ENCODE measurements at regions not wholly inside any gene's neighbourhood (a gene's known extent, or its start where the extent isn't known, plus 50 kb on each side); places are given as distances from the start of the nearest gene placed in this dataset.
A peak's percentile ranks its signal among the peaks of the same experiment; 100 is the strongest.
"Not testable (repeated sequence)": the region's sequence is repeated elsewhere in the genome, so short reads cannot be mapped to it uniquely, and the experiment has no call there.

- DNase-seq = no peak
These were observed 462.1 kb upstream of the CDIN1 start for GRCh38 chr15:36117296-36117787.

GRCh38 chr15:36126194-36126593, 453.2 kb upstream of the CDIN1 start:
- DNase-seq = no peak

DNA sequence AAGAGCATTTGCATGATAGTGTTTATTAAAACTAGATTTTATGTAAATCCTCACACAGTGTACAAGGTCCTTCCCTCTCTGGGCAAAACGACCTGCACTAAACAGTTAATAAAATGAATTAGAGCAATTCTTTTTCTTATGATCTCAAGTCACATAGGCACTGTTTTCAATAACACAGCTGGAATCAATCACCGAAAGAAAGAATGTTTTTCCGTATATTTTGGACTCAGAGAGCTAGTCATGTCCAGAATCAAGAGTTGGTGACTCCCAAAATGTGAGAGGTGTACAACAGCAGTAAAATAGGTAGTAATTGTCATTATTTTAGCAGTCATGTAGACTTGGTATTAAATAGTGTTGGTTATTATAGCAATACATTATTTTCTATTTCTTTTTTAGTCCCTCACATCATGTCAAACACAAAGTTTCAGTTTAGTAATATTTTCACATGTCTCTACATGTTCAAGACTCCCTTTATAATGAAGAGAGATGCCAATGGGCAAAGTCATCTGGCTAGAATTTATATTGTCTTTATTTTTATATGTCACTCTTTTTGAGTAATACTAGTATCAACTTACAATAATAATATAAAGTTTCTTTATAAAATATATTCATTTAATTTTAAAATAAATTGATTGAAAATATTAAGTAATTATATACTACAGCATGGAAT, 448.6 kb upstream of the CDIN1 start:
- DNase-seq = no peak

DNA sequence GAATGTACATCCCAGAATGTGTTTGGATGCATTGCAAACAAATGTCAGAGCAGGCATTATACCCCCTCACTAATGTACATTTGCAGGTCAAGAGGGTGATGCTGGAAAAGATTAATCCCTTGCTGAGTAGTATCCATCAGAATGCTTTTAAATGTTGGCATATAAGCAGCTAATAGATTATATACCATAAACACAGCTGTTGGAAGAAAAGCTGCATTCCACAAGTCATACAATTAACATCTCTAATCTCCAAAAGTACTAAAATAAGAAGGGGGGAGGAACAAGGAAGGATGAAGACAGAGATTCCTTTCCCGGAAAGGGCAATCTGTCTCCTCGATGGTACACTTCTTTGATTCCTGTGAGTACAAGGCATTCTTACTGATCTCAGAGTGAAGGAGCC, 445.7 kb upstream of the CDIN1 start:
- no peak for DNase-seq

- no peak for DNase-seq
These were observed 443.4 kb upstream of the CDIN1 start for GRCh38 chr15:36136049-36136448.

- no peak for DNase-seq
These were observed 426.5 kb upstream of the CDIN1 start for GRCh38 chr15:36152936-36153335.

DNA sequence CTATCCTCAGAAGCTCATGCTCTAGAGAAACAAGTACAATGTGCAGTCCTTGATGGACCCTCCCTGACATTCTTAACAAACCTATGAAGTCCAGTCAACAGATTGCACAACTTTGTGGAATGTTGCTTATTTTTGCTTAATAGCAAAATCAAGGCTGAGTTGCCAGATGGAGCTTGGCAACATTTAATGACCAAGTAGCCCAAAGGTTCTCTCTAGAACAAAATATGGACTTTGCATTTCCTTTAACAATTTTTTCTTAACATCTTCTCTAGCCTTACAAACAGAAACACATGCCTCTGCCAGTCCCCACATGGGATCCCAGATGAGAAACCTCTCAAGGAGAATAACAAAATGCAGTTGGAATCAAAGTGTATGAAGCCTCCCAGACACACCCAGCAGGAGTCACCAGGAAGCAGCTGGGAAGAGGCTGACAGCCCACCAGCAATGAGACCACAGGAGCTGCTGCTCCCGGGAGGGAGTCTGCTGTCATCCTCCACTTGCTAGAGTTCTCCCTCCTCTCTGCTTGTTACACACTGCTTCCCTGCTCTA, 422.5 kb upstream of the CDIN1 start:
- peak; percentile 38 for DNase-seq

DNA sequence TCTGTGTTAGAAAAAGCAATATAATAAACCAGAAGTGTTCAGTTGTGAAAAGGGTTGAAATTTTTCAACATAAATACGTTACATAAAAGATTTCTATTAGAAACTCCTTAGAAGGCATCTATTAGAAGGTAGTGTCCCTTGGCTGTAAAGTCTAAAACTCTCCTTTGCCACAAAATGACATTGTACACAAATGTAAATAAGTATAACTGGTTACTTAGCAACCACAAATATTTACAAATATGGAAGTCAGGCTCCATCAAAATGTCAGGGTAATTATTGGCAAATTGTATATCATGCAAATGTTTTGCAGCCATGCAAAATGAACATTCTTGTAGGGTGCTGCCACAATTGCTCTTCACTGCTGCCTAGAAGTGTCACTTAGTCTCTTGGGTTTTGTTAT, 419.1 kb upstream of the CDIN1 start:
- DNase-seq = no peak

DNA sequence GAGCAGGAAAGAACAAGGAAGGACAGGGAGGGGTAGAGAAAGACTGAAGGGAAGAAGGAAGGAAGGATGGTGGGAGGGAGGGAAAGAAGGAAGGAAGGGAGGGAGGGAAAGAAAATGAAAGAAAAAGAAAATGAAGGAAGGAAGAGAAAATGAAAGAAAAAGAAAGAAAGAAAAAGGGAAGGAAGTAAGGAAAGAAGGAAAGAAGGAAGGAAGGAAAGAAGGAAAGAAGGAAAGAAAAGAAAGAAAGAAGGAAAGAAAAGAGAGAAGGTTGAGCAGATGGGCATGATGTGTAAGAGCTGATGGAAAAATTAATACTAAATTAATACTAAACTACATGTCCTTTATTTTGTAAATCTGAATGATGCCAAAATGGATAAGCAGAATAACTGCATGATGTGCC, 418.3 kb upstream of the CDIN1 start:
- DNase-seq = no peak

- DNase-seq = peak; percentile 31
These were observed 417.6 kb upstream of the CDIN1 start for GRCh38 chr15:36161771-36162212.

- not testable (repeated sequence) for DNase-seq
These were observed 415.4 kb upstream of the CDIN1 start for GRCh38 chr15:36163983-36164382.

- DNase-seq = no peak
These were observed 406.5 kb upstream of the CDIN1 start for GRCh38 chr15:36172955-36173354.

DNA sequence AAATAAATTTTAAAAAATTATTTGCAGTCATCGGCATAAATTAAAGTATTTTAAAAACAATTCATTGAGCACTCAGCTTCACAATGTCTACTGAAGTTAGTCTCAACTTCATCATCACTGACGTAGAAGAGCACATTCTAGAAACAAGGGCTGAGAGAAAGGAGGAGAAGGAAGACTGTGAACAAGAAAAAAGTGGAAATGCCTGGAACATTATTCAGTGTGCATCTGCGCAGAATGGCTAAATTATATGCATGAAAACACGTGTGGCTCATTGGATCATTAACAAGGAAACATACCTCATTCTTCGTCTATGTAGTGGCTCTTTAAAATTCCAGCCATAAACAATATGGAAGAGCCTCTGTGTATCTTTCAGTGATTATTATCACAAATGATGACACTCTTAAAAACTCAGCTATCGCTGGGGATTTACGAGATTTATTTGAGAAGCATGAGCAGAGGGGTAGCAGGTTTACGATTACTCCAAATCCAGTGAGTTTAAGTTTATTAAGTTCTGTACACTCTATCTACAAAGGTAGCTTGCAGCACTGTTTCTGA, 404.2 kb upstream of the CDIN1 start:
- no peak for DNase-seq

- no peak for DNase-seq
These were observed 403.6 kb upstream of the CDIN1 start for GRCh38 chr15:36175741-36176291.

DNA sequence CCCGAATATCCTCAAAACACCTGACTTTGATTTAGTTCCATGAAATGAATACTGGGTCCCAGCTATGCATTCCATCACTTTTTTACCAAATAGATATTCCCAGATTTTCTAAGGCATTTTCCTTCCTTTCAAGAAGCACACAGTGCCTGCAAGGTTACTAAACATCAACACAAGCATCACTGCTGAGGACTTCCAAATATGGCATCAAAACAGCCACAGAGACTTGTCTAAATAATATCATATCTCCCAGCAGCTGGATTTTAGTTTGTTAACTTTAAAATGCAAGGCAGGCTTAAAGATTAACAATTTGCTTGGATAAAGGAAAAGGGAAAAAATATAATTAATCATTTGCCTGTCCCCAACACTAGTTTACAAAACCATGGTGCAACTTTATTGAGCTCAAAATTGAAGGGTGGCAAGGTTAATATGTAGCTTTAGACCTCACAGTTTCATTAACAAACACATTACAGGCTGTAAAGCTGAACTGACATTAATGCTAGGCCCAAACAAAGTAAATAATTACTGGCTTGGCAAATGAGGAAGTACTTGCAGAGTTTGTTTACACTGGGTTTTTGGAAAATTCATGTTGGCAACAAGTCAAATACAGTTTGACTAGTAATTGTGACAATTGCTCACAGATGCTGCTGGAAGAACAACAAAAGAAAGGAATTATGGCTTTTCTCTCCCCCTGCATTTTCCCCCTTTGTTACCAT, 401.7 kb upstream of the CDIN1 start:
- DNase-seq = no peak

- DNase-seq = peak; percentile 33
These were observed 401.2 kb upstream of the CDIN1 start for GRCh38 chr15:36178303-36178633.

GRCh38 chr15:36183201-36183600, 396.2 kb upstream of the CDIN1 start:
- DNase-seq = no peak

GRCh38 chr15:36185438-36185837, 394.0 kb upstream of the CDIN1 start:
- DNase-seq = no peak

- DNase-seq = no peak
These were observed 393.6 kb upstream of the CDIN1 start for GRCh38 chr15:36185845-36186244.

DNA sequence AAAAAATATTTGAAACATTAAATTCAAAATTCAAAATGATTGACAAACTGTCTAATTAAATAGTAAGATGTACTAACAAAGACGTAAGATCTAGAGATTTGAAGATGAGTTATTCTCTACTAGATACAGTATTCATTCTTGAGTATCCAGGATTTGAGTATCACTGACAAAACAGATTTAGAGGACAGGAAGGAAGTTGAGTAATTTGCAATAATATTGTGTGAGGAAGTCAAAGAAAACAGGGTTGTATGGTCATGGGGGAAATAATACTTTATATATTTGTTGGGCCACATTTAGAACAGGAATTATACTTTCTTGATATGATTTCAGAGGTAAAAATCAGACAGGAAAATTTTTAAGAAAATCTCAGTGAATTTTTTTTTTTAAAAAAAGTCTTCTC, 393.1 kb upstream of the CDIN1 start:
- no peak for DNase-seq

DNA sequence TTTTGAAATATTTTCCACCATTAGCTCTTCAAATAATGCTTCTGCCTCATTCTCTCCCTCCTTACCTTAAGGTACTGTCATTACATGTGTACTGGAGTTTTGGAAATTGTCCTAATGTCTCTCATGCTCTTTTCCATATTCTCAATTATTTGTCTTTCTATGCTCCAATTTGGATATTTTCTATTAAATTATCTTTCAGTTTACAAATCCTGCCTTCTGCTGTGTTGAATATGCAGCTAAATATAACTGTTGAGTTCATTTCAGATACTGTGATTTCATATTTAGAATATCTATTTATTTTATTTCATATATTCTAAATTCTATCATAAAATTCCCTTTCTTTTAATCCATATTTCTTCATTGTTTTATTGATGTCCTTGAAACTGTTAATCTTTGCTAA, 388.0 kb upstream of the CDIN1 start:
- no peak for DNase-seq

DNA sequence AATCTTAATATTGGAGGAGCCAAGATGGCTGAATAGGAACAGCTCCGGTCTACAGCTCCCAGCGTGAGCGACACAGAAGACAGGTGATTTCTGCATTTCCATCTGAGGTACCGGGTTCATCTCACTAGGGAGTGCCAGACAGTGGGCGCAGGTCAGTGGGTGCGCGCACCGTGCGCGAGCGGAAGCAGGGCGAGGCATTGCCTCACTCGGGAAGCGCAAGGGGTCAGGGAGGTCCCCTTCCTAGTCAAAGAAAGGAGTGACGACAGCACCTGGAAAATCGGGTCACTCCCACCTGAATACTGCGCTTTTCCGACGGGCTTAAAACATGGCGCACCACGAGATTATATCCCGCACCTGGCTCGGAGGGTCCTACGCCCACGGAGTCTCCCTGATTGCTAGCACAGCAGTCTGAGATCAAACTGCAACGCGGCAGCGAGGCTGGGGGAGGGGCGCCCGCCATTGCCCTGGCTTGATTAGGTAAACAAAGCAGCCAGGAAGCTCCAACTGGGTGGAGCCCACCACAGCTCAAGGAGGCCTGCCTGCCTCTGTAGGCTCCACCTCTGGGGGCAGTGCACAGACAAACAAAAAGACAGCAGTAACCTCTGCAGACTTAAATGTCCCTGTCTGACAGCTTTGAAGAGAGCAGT, 383.9 kb upstream of the CDIN1 start:
- DNase-seq = not testable (repeated sequence)

Data from left hindlimb (tissue), 1 donor.